Chondrocyte (in vitro differentiated cells): ENCODE measurements at regions not wholly inside any gene's neighbourhood (a gene's known extent, or its start where the extent isn't known, plus 50 kb on each side); places are given as distances from the start of the nearest gene placed in this dataset.

Source experiments
- DNase-seq: peaks from one replicate; pipeline ENCODE4 v3.0.0; 2021; ENCODE audit warnings: mixed read lengths, low spot score
- H3K27ac Mint-ChIP-seq: one replicate; pipeline ENCODE4 v1.8.0; 2021; ENCODE audit warnings: mild to moderate bottlenecking, moderate library complexity, mixed read lengths; ENCODE audit not compliant: unreplicated experiment
- H3K27me3 Mint-ChIP-seq: 2 replicates; pipeline ENCODE4 v1.8.0; 2021; ENCODE audit warnings: low read depth, mixed read lengths
- H3K36me3 Mint-ChIP-seq: 2 replicates; pipeline ENCODE4 v1.8.0; 2021; ENCODE audit warnings: low read depth, mixed read lengths
- H3K4me1 Mint-ChIP-seq: 2 replicates; pipeline ENCODE4 v1.8.0; 2021; ENCODE audit warnings: low read depth, mild to moderate bottlenecking, mixed read lengths
- H3K4me3 Mint-ChIP-seq: one replicate; pipeline ENCODE4 v1.8.0; 2021; ENCODE audit warnings: mild to moderate bottlenecking, moderate library complexity, mixed read lengths; ENCODE audit not compliant: unreplicated experiment
- H3K9me3 Mint-ChIP-seq: 2 replicates; pipeline ENCODE4 v1.8.0; 2021; ENCODE audit warnings: low read depth, mixed read lengths
- CTCF ChIP-seq: fragments of 200-600 bp; sonication (generic); IDR thresholded peaks from 2 replicates; pipeline ENCODE4 v1.5.0; 2021; ENCODE audit warnings: antibody characterized with exemption, mild to moderate bottlenecking, moderate library complexity

- peaks cover 22% of the 10 kb centered on the region for H3K27me3 Mint-ChIP-seq
- no peak for DNase-seq
- H3K4me3 Mint-ChIP-seq = no peak overlapping the region
- no peak for TF ChIP-seq CTCF
- H3K4me1 Mint-ChIP-seq = peaks cover 8% of the 10 kb centered on the region
- H3K9me3 Mint-ChIP-seq = no peaks in the 10 kb centered on the region
- H3K27ac Mint-ChIP-seq = no peak overlapping the region
- H3K36me3 Mint-ChIP-seq = no peaks in the 10 kb centered on the region
These were observed 533.5 kb upstream of the MMS22L start for GRCh38 chr6:97816526-97816925.

GRCh38 chr6:97819710-97820109, 536.7 kb upstream of the MMS22L start:
- TF ChIP-seq CTCF = no peak

GRCh38 chr6:97820400-97820799, 537.4 kb upstream of the MMS22L start:
- TF ChIP-seq CTCF = no peak
- H3K27ac Mint-ChIP-seq = no peak overlapping the region
- H3K27me3 Mint-ChIP-seq = peaks cover 22% of the 10 kb centered on the region
- no peaks in the 10 kb centered on the region for H3K4me1 Mint-ChIP-seq
- H3K36me3 Mint-ChIP-seq = no peaks in the 10 kb centered on the region
- no peaks in the 10 kb centered on the region for H3K9me3 Mint-ChIP-seq
- no peak overlapping the region for H3K4me3 Mint-ChIP-seq
- DNase-seq = no peak

More at GRCh38 chr6:97819710-97820109, 536.7 kb upstream of the MMS22L start:
- Mint-ChIP-seq H3K27ac (no peak overlapping the region), H3K4me3 (no peak overlapping the region), H3K36me3 (no peaks in the 10 kb centered on the region), H3K4me1 (no peaks in the 10 kb centered on the region), H3K9me3 (no peaks in the 10 kb centered on the region), H3K27me3 (peaks cover 22% of the 10 kb centered on the region)
- no peak for DNase-seq

GRCh38 chr6:97822632-97823031, 539.6 kb upstream of the MMS22L start:
- no peaks in the 10 kb centered on the region for H3K9me3 Mint-ChIP-seq
- H3K4me3 Mint-ChIP-seq = no peak overlapping the region
- DNase-seq = no peak
- H3K27ac Mint-ChIP-seq = no peak overlapping the region
- no peaks in the 10 kb centered on the region for H3K36me3 Mint-ChIP-seq
- TF ChIP-seq CTCF = no peak
- H3K4me1 Mint-ChIP-seq = no peaks in the 10 kb centered on the region
- peaks cover 18% of the 10 kb centered on the region for H3K27me3 Mint-ChIP-seq

GRCh38 chr6:97841763-97842162, 558.7 kb upstream of the MMS22L start:
- Mint-ChIP-seq H3K27ac (no peak overlapping the region), H3K36me3 (no peaks in the 10 kb centered on the region), H3K4me3 (no peak overlapping the region), H3K9me3 (no peaks in the 10 kb centered on the region), H3K27me3 (peaks cover 3% of the 10 kb centered on the region), H3K4me1 (peaks cover 4% of the 10 kb centered on the region)
- no peak for TF ChIP-seq CTCF
- no peak for DNase-seq
